ENCODE measurements at regions not wholly inside any gene's neighbourhood (a gene's known extent, or its start where the extent isn't known, plus 50 kb on each side); places are given as distances from the start of the nearest gene placed in this dataset.
"Not testable (repeated sequence)": the region's sequence is repeated elsewhere in the genome, so short reads cannot be mapped to it uniquely, and the experiment has no call there.

GRCh38 chr10:29826221-29826620, 191.4 kb upstream of the SVIL start:
- Histone ChIP-seq H3K27ac (no peak overlapping the region), H3K4me3 (no peak overlapping the region), H3K27me3 (no peaks in the 10 kb centered on the region), H3K4me1 (no peaks in the 10 kb centered on the region), H3K36me3 (no peaks in the 10 kb centered on the region), H3K9me3 (replicated peaks) (peaks cover 4% of the 10 kb centered on the region)
- no peak for DNase-seq

GRCh38 chr10:29823553-29824080, 188.8 kb upstream of the SVIL start:
- H3K4me1 ChIP-seq: no peaks in the 10 kb centered on the region
- H3K27ac ChIP-seq: no peak overlapping the region
- no peaks in the 10 kb centered on the region for H3K9me3 ChIP-seq (replicated peaks)
- H3K4me3 ChIP-seq: no peak overlapping the region
- H3K36me3 ChIP-seq: no peaks in the 10 kb centered on the region
- H3K27me3 ChIP-seq: no peaks in the 10 kb centered on the region
- no peak for DNase-seq

DNA sequence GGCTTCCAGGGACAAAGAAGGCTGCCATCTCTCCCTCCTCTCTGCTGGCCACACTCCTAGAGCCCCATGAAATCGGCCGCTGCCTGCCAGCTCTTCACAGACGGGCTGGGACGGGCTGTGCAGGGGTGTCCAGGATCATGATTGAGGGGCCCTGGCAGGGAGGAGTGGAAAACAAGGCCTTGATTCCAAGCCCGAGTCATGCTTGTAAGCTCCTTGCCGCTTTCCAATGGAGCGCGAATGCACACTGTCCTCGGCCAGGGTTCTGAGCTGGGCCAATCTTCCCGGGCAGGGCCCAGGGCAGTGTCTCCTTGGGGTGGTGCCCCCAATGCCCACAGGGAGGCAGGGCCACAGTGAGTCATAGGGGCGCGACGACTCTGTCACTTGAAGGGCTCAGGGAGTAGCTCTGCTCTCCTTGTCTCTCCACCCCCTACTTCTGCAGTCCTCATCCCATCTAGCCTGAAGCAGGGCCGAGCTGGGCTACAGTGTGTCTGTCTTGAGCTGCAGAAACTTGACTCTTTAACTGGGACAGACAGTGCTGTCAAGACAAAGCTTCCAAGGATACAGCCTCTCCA, 186.2 kb upstream of the SVIL start:
- Histone ChIP-seq H3K27ac (peak overlapping the region; percentile 14; the same call in 1 of the 2 replicates), H3K4me3 (no peak overlapping the region), H3K4me1 (no peaks in the 10 kb centered on the region), H3K27me3 (0 out of 2 replicates have a peak, but pooled peaks cover 3% of the 10 kb centered on the region), H3K36me3 (no peaks in the 10 kb centered on the region), H3K9me3 (replicated peaks) (no peaks in the 10 kb centered on the region)
- DNase-seq: peak; percentile 43 to 59

- H3K9me3 ChIP-seq (replicated peaks): no peaks in the 10 kb centered on the region
- no peak overlapping the region for H3K27ac ChIP-seq
- no peaks in the 10 kb centered on the region for H3K36me3 ChIP-seq
- H3K4me1 ChIP-seq: peaks cover 12% of the 10 kb centered on the region
- no peak overlapping the region for H3K4me3 ChIP-seq
- no peak for DNase-seq
- H3K27me3 ChIP-seq: 0 out of 2 replicates have a peak, but pooled peaks cover 3% of the 10 kb centered on the region
Observed at GRCh38 chr10:29816801-29817558, 182.2 kb upstream of the SVIL start.

DNA sequence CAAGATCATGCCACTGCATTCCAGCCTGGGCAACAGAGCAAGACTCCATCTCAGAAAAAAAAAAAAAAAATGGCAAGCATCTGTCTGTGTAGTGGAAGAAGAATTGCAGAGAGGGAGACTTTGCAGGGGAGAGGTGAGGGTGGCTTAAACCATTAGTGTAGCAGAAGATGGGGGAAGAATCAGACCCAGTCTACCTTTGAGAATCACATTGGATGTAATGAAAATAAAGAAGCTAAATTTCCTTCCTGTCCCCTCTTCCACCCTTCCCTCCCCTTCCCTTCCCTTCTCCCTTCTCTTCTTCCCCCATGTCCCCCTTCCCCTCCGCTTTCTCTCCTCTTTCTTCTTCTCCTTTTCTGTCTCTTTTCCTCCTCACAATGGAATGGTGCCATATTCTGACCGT, 180.8 kb upstream of the SVIL start:
- no peak overlapping the region for H3K4me3 ChIP-seq
- no peaks in the 10 kb centered on the region for H3K9me3 ChIP-seq (replicated peaks)
- H3K4me1 ChIP-seq: peaks cover 24% of the 10 kb centered on the region
- no peak for DNase-seq
- H3K27ac ChIP-seq: no peak overlapping the region
- H3K36me3 ChIP-seq: no peaks in the 10 kb centered on the region
- 0 out of 2 replicates have a peak, but pooled peaks cover 3% of the 10 kb centered on the region for H3K27me3 ChIP-seq

- H3K27me3 ChIP-seq: no peaks in the 10 kb centered on the region
- no peak overlapping the region for H3K4me3 ChIP-seq
- H3K9me3 ChIP-seq (replicated peaks): no peaks in the 10 kb centered on the region
- peaks cover 27% of the 10 kb centered on the region for H3K4me1 ChIP-seq
- H3K36me3 ChIP-seq: no peaks in the 10 kb centered on the region
- peak overlapping the region; percentile 48 for H3K27ac ChIP-seq
- peak; percentile 63 to 76 for DNase-seq
Observed at GRCh38 chr10:29811751-29812427, 177.1 kb upstream of the SVIL start.

- no peaks in the 10 kb centered on the region for H3K9me3 ChIP-seq (replicated peaks)
- no peak overlapping the region for H3K4me3 ChIP-seq
- no peaks in the 10 kb centered on the region for H3K36me3 ChIP-seq
- H3K27ac ChIP-seq: no peak overlapping the region
- H3K4me1 ChIP-seq: peaks cover 28% of the 10 kb centered on the region
- no peaks in the 10 kb centered on the region for H3K27me3 ChIP-seq
- DNase-seq: no peak
Observed at GRCh38 chr10:29810816-29811215, 176.0 kb upstream of the SVIL start.

DNA sequence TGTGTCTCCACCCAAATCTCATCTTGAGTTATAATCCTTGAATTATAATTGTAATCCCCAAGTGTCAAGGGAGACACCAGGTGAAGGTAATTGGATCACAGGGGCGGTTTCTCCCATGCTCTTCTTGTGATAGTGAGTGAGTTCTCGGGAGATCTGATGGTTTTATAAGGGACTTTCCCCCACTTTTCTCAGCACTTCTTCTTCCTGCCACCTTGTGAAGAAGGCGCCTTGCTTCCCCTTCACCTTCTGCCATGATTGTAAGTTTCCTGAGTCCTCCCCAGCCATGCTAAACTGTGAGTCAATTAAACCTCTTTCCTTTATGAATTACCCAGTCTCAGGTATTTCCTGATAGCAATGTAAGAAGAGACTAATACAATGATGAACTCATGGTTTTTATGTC, 175.5 kb upstream of the SVIL start:
- not testable (repeated sequence) for H3K4me3 ChIP-seq; H3K27me3 ChIP-seq; DNase-seq; H3K27ac ChIP-seq; H3K36me3 ChIP-seq; H3K9me3 ChIP-seq (replicated peaks)
- peaks cover 34% of the 10 kb centered on the region for H3K4me1 ChIP-seq

DNA sequence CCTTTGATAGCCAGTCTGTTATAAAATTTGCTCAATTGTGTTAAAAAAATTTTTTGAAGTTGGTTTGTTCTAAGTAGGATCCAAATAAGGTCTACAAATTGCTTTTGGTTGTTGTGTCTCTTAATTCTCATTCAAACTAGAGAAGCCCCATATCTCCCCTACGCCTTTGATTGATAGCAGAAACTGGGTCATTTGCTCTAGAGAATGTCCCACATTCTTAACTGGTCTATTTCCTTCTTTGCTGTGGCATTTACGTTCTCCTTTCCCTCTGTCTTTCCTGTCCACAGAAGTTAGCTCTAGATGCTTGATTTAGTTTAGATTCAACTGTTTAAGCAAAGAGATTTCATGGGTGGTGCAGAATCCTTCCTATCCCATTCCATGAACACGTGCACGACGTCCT, 174.6 kb upstream of the SVIL start:
- no peak overlapping the region for H3K4me3 ChIP-seq
- peaks cover 43% of the 10 kb centered on the region for H3K4me1 ChIP-seq
- no peak for DNase-seq
- H3K27ac ChIP-seq: no peak overlapping the region
- H3K27me3 ChIP-seq: no peaks in the 10 kb centered on the region
- H3K9me3 ChIP-seq (replicated peaks): no peaks in the 10 kb centered on the region
- H3K36me3 ChIP-seq: no peaks in the 10 kb centered on the region

DNA sequence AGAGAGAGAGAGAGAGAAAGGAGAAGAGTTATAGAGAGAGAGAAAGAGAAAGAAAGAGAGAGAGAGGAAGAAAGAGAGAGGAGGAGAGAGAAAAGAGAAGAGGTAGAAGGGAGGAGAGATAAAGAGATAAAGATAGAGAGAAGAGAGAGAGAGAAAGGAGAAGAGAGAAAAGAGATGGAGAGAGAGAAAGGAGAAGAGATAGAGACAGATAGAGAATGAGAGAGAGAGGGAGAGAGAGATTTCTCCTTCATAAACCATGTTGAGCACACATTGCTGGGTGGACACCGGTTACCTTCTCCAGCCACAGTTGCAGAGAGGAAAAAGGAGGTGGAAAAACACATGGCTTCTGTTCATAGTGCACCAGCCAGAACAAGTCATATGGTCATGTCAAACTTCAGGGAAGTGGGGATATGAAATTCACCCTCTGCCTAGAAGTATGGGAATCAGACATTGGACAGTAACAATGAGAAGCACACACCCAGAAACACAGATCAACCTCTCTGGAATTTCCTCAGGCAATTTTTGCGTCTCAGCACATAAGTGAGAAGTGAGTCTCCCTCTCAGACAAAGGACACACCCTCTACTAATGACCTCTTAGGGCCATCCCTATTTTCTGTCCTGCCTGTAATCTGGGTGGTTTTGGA, 172.5 kb upstream of the SVIL start:
- DNase-seq: no peak

DNA sequence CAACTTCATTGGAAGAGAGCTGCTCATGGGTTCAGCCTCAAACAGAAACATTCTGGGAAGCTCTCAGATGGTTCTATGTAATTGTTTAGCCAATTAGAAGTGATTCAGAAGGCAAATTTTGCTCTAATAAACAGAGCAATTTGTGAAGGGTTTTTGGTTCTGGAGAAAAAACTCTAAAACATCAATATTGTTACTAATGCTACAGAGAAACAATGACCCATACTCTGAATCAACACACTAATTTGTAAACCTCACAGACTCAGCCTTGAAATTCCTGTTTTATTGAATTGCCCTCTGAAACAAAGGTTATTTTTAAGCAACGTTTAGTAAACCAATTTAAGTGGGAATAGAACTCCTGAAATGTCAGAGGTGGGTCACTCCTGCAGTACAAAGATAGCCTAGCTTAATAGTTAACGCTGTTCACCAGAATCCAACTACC, 171.6 kb upstream of the SVIL start:
- Histone ChIP-seq H3K27ac (no peak overlapping the region), H3K9me3 (replicated peaks) (no peaks in the 10 kb centered on the region)
- DNase-seq: no peak

More for the DNA sequence above, 172.5 kb upstream of the SVIL start:
- Histone ChIP-seq H3K4me3 (no peak overlapping the region), H3K9me3 (replicated peaks) (no peaks in the 10 kb centered on the region), H3K27ac (no peak overlapping the region), H3K27me3 (no peaks in the 10 kb centered on the region), H3K4me1 (peaks cover 50% of the 10 kb centered on the region), H3K36me3 (no peaks in the 10 kb centered on the region)

DNA sequence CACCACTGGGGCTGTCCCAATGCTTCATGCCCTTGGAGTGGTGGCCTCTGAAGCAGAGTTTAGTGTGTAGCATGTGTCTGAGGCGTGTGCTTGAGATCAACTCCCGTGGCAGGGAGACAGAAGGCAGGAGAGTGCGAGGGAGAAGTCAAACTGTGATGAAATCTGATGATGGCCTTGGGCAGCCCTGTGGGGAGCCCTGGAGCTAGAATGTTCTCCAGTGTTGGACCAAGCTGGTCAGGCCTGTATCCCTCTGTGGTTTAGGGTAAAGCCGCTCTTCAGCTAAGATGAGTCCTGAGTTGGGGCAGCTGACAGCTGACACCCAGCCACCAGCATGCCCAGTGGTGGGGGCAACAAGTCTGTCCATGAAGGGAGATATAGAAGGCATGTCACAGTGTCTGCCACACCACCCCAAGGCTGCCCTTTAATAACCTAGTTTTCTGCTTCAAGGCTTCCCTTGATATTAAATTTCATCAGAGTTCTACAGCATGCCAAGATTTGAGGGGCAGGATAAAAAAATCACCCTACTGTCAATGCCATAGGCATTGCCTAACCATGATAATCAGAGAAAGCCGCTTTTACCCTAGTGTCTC, 170.5 kb upstream of the SVIL start:
- Histone ChIP-seq H3K9me3 (replicated peaks) (no peaks in the 10 kb centered on the region), H3K27ac (peak overlapping the region; percentile 95), H3K4me1 (peaks cover 35% of the 10 kb centered on the region), H3K4me3 (no peak overlapping the region), H3K27me3 (no peaks in the 10 kb centered on the region), H3K36me3 (no peaks in the 10 kb centered on the region)
- DNase-seq: peak; percentile 26 to 58

More for the DNA sequence above, 171.6 kb upstream of the SVIL start:
- peaks cover 40% of the 10 kb centered on the region for H3K4me1 ChIP-seq
- H3K27me3 ChIP-seq: no peaks in the 10 kb centered on the region
- no peaks in the 10 kb centered on the region for H3K36me3 ChIP-seq
- H3K4me3 ChIP-seq: no peak overlapping the region

DNA sequence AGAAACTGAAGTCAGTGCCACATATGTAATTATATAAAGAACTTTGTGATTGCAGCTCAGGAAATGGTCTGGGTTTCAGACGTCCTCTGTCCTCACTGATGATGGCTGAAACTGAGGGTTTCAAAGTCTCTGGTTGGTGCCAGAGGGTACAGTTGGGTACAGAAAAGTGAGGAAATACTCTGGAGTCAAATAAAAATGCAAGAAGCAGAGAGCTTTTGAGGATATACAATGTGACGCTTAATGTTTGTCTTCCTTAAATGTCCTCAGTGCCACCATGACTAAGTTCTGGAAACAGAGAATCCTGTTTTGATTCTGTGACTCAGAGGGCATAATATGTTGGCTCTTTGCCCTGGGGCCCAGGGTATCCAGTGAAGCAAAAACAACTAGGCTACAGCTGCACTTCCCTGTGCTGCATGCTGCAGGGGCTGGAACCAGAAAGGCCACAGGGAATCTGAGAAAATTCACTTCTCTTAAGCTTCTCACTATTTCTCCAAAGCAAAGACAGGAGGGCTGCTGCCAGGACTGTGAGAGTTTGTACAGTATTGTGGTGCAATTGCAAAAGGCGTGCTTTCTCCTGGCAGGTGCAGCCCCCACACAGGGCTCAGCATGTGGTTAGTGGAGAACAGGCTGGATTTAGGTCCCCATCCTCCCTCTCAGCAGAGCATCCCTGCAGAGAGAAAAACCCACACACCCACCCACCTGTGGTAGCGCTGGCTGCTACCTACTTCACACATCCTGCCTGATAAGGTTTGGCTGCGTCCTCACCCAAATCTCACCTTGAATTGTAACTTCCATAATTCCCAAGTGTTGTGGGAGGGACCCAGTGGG, 169.5 kb upstream of the SVIL start:
- Histone ChIP-seq H3K4me3 (no peak overlapping the region; the same call in 1 of the 2 replicates), H3K4me1 (peaks cover 35% of the 10 kb centered on the region), H3K27ac (peak overlapping the region; percentile 95), H3K36me3 (no peaks in the 10 kb centered on the region), H3K9me3 (replicated peaks) (no peaks in the 10 kb centered on the region), H3K27me3 (no peaks in the 10 kb centered on the region)
- DNase-seq: peak; percentile 88 to 92

GRCh38 chr10:29802171-29802570, 167.4 kb upstream of the SVIL start:
- Histone ChIP-seq H3K27ac (no peak overlapping the region), H3K4me1 (peaks cover 32% of the 10 kb centered on the region)

More at GRCh38 chr10:29802171-29802570, 167.4 kb upstream of the SVIL start:
- Histone ChIP-seq H3K9me3 (replicated peaks) (no peaks in the 10 kb centered on the region), H3K36me3 (no peaks in the 10 kb centered on the region), H3K27me3 (no peaks in the 10 kb centered on the region), H3K4me3 (no peak overlapping the region)
- DNase-seq: no peak
